GM19372 (cell line): ENCODE measurements at regions not wholly inside any gene's neighbourhood (a gene's known extent, or its start where the extent isn't known, plus 50 kb on each side); places are given as distances from the start of the nearest gene placed in this dataset.
A peak's percentile ranks its signal among the peaks of the same experiment; 100 is the strongest.
"Not testable (repeated sequence)": the region's sequence is repeated elsewhere in the genome, so short reads cannot be mapped to it uniquely, and the experiment has no call there.

Experiments
- ATAC-seq: cut with Tn5 transposase; IDR thresholded peaks from one replicate; pipeline ENCODE4 v1.9.1; 2021; ENCODE audit warnings: mild to moderate bottlenecking, low read depth, moderate library complexity; ENCODE audit not compliant: unreplicated experiment

DNA sequence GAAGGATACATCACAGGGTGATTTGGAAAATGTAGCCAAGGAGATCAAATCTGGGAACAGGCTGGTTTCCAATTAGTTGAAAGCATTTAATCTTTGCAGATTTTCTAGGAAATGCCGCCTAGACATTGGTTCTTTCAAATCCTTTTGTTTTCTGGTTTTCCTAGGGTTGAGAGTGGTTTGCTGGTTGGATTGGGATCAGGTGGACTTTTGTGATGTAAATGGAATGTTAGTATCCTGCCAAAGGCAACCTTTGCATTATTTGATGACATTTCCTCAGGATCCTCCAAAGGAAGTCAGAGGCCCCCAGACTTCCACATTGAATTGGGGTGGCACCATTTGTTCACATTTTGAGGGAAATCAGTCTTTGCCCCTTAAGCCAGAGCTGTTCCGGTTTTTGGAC lies 245.5 kb upstream of the RPS23 start:
- ATAC-seq = no peak

DNA sequence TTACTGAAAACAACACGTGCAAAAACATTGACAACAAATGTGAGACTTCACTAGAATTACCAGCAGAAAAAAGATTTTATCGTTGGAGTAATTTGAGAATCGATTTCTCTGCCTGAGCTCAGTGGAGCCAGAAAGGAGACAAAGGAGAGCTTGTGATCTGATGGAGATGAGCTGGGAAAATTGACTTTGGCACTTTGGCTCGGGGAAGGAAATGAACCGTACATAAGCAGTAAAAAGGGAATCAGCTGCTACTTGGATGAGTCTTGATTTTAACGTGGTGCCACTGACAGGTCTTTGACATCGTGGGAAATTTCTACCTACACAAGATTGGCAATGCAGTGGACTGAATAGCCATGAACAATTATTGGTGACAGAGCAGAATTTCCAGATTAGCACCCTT lies 244.7 kb upstream of the RPS23 start:
- ATAC-seq = no peak

DNA sequence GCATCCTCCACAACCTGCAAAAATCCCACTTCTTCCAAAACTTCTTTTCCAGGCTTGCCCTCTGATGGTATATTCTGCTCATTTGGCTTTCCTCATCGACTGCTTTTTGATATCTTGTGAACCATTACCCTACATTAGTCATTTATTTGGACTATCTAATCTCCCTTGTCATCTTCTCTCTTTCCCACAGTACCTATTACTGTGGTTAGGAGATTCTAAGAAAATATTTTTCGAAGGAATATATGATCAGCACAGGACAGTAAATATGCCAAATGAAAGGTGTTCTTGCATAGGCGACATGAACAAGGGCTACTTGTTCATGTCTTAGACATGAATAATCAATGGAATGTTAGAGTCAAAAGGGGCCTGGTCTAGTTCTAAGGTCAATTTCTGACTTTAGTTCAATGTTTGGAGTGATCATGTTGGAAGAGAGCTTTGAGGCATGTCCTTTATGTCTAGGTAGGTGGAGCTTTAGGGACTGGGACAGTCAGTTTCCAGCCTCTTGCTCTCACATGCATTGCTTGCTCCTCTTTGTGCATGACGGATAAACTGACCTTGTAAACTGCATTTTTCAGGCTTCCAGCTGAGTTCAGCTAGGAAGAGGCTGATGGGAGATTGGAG lies 243.4 kb upstream of the RPS23 start:
- no peak for ATAC-seq

DNA sequence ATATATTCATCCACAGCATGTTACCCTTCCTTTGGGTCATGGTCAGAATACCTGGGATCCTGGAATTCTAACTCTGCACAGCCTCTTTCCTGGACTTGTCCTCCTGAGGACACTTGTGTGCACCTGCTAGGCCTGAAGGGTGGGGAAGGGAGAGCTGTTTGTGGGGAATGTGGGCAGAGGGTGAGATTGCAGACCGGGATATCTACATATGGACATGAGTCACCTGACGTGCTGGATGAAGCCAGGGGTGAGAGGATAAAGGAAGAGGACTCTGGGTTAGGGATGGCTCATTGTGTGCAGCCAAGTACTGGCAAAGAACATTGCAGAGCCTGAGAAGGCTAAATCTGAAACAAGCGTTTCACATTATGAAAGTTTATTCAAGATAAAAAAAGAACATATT lies 241.4 kb upstream of the RPS23 start:
- ATAC-seq = no peak

DNA sequence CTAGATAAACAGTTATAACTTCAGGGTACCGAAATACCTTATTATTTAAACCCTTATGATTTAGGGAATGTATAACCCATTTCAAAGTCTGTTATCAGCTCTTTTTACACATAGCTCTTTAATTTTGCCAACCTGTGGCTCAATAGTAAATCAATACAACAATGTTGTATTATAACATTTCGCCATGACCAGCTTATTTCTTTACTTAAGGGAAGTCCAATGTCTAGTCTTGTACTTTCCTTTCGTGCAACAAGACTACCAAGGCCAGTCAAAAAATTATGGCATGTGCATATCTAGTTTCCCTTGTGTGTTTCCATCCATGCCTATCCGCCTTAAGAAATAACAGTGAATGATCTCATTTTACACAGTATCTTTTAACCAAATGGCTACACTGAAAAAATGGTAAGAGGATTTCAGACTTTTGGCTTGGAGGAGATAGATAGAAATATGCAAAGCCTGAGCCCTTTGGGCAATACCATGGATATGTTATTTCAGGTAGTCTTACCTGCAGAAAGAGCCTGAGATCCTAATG lies 239.5 kb upstream of the RPS23 start:
- no peak for ATAC-seq

DNA sequence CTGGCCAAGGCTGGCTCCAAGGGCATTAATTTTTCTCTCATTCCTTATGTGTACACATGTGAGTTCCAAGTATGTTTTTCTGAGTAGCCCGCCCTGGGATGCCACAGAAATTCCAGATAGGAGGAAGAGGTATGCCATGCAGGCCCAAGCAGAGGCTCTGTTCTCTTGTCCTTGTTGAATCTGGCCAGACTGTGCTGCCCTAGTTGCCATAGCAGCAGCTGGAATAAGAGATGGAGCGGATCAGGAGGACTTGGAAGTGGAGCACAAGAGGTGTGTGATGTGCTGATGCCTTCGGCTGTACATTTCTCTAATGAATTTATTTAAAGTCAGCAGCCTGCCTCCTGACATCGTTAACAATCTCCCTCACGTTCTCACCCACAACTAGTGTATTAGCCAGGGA lies 235.6 kb upstream of the RPS23 start:
- no peak for ATAC-seq

DNA sequence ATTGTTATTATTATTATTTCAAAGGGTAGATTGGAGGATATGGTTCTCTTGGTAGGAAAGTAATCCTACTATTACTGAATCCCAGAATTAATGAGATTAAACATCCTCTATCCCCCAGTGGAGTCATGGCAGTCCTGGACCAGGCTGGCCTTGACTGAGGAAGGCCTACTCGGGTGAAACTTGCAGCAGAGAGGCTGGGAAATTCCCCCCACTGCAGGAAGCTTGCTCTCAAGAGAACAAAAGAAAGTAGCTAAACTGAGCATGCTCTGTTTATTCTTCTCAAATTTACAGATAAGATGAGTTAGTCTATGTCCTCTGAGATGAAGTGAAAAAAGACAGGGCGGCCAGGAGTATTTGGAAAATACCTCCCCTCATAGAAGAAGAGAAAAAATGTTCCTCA lies 233.9 kb upstream of the RPS23 start:
- peak; percentile 74 for ATAC-seq

DNA sequence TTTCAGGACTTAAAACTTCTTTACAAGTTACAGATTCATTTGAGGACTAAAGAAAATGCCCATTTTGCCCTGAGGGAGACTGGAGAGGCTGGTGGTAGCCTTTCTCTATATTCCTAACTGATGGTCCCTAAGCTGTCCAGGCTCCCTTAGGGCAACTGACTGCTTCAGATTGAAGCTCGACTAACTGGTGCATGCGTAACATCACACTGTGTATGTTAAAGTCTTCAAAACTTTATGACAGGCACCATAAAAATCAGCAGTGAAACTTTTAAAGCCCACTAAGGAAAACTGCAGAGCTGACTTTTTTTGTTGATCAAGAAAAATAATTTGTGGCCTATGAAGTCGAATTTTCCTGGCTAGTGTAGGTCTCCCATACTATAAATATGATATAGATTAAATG lies 233.0 kb upstream of the RPS23 start:
- ATAC-seq = no peak

DNA sequence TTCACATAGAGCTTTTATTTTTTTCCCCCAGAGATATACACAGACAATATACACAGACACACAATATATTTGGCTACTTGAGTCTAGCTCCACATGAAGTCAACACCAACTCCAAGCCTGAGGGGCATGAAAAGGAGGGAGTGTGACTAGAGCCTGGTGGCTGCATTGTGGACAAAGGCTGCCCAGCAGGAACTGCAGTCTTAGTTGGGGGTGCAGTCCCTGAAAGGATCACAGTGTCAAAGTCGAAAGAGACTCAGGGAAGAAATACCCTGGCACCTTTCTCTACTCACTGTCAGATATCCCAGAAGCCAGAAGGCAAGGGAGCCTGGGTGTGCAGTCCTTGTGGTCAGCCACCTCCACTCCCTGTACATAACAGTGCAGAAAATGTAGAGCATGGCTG lies 231.6 kb upstream of the RPS23 start:
- ATAC-seq = no peak

DNA sequence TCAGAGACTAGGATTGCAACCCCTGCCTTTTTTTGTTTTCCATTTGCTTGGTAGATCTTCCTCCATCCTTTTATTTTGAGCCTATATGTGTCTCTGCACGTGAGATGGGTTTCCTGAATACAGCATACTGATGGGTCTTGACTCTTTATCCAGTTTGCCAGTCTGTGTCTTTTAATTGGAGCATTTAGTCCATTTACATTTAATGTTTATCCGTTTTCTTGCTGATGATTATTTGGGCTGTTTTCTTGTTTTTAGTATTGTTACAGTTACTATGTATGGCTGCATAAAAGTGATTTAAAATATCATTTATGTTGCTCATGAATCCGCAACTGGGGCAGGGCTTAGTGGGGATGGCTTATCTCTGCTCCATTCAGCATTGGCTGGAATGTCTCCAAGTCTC lies 228.2 kb upstream of the RPS23 start:
- ATAC-seq = not testable (repeated sequence)

DNA sequence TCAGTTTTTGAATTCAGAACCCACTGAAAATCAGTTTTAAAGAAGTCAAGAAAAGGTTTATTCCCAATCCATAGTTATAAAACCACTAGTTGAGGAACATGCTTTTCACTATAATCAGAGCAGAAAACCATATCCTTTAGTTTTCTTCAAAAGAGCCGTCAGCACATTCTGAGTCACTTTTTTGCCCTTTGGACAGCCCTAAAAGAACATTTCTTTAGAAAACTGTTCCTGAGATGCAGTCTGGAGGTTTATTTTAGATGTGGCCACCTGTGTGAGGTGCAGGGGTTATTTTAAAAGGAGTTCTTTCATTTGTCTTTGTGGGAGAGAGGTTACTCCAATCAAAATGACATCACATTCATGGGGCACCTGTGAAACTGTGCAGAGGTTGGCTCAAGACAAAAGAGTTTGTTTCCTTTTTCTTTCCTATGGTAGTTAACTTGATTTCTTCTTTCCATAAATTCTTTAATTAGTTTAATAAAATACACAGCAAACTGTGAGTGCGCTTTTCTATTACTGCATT lies 221.6 kb upstream of the RPS23 start:
- no peak for ATAC-seq

DNA sequence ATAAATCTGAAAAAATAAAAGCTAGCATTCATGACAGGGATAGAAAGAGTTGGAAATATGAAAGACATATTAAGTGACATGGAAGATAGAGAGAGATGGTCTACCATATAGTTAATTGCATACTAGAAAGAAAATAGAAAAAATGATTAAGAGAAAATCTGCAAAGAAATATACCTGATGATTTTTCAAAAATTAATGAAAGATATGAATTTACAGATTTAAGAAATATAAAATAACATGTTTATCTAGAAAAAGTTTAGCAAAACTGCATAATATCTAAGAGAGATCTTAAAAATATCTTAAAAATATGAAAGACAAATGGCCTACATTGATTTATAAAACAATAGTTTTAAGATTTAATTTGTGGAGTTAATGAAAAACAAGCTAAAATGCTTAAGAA lies 219.1 kb upstream of the RPS23 start:
- ATAC-seq = no peak

DNA sequence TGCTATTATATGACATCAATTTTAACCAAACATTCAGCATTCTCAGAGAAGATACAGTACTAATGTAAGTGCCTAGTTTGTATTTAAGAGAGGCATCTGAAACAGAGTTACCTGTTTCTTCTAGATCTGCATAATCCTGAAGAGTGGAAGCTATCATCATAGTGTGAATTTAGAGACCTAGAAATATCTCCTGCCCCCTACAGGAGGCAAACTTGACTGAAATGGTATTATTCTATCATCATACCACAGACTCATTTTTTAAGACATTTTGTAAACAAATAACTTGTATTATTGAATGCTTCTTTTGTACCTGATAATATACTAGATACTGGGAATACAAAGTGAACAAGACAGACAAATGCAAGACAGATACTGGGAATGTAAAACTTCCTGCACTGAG lies 216.8 kb upstream of the RPS23 start:
- no peak for ATAC-seq

DNA sequence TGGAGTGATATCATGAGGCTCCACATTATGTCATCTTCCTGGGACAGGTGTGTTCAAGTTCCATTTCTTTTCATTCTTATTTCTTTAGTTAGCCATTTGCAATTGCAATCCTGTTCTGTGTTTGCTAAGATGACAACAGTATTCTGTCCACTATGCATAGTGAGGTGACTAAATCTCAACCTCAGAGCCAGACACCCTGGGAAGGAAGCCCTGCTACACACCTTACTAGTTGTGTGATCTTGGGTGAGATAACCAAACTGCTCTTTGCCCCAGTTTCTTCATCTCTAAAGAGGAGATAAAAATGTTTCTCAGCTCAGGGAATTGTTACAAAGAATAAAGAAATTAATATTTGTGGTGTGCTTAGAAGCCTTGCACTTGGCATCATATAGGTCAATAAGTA lies 215.1 kb upstream of the RPS23 start:
- ATAC-seq = no peak

DNA sequence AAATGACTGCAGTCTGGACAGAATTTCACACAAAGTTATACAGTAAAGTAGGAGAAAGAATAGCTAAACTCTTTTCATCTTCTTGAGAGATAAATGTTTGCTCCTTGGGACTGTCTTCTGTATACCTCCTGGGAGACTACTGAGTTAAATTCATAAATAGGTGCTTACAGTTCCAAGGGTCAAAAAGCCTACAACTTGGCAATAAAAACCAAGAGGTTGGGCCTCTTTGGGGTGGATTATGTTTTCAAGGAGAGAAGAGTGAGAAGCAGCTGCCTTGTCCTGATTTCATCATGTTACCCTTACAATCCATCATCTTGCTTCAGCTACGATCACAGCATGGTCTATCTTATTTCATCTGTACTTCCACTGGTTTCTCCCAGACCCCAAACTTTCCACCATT lies 213.2 kb upstream of the RPS23 start:
- no peak for ATAC-seq

DNA sequence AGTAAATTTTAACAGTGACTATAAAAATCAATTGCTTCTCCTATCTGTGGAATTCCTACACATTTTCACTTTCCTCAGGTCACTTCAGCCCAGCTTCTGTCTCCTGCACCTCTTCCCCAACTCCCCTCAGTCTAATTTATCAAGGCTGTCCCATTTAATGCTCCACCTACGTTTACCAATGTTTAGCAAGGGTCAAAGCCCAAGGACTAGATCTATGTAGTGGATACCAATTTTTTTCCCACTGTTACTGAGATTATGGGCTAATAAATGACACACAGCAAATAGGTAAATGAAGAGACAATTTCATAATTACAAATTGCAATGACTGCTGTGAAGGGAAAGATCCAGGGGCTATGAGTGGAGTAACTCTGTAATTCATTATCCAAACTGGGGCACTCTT lies 211.5 kb upstream of the RPS23 start:
- no peak for ATAC-seq

DNA sequence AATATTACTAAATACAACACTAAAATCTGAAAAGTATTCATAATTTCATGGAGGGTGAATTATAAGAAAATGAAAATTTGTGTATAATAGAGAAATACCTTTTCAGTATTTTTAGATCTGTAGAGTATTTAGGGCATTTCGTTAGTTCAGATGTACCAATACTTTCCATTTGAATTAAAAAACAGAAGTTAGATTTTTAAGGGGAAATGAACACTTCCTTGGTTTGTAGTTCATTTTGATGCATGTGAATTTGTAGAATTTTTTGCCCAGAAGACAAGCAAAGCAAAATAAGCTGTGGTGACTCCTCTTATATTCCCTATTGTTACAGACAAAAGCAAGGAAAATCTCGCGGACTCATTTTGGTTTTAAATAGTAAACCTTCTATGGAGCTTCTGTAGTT lies 209.0 kb upstream of the RPS23 start:
- no peak for ATAC-seq

DNA sequence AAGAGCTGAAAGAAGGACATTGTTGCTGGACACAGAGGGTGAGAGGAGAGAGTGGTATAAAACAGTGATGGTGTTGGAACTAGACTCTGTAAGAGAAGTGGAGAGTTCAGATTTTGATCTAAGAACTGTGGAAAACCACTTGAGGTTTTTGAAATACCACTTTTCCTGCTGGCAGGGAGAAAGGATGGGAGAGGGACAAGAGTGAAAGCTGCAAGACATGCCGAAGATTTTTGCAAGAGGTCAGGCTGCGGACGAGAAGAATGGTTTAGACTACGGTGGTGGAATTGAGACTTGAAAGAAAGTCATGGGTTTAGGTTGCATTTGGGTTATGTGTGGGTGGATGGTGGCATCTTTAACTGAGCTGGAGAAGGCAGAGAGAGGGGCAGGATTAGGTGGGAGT lies 202.2 kb upstream of the RPS23 start:
- ATAC-seq = no peak

DNA sequence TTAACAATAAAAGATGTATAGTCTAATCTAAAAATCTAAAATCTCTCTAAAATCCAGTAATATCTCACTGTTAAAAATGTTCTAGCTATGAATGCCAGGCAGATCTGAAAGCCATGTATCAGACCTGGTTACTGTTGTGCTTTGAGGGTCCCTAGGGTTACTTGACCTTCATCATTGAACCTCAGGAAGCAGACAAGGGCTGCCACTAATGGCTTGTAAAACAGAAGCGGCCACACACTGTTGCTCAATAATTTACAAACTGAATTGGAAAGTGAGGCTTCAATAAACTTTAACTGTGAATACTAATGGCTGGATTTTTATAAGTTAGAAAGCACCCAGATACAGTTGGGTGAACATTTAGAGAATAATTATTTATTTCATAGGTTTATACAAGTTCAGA lies 198.0 kb upstream of the RPS23 start:
- no peak for ATAC-seq

DNA sequence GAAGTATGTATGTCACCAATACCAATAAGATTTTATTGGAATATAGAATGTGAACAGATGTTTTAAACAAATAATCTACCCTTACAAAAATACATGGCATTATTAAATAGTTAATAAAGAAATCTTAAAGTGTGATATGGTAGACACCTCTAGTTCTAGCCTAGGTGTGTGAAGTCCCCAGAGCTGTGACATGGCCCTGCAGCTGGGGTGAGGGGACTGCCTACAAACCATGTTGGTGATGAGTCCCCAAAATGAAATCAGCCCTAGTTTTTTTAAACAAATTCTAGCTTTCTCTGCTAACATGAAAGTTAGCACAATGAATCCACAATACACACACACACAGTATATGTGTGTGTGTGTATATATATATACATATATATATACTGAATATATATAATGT lies 195.1 kb upstream of the RPS23 start:
- ATAC-seq = no peak

DNA sequence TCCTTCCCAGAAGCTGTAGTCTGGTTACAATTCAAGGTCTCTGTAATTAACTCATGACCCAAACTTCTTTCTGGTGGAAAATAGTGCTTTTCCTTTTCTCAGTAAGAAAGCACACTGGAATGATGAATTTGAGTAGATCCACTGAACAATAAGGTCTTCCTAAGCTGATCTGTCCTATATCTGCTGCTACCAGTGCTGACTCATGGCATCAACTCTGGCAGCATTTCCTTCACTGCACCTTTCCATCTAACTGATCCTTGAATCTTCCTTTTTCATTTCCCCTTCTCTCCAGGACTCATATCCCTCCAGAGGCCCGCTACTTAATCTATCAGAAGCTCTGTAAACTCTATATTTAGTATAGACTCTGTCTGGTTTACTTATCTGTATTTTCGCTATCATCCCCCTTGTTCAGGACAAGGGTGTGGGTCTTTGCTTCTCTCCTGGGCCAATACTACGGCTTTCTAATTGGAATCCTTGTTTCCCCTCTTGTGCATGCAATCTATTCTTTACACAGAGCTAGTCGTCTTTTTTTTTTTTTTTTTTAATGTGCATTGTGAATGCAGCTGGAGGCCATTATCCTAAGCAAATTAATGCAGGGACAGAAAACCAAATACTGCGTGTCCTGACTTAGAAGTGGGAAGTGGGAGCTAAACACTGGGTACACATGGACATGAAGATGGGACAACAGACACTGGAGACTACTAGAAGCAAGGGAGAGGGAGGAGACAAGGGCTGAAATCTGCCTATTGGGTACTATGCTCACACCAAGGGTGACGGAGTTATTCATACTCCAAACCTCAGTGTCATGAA lies 192.2 kb upstream of the RPS23 start:
- ATAC-seq = no peak

DNA sequence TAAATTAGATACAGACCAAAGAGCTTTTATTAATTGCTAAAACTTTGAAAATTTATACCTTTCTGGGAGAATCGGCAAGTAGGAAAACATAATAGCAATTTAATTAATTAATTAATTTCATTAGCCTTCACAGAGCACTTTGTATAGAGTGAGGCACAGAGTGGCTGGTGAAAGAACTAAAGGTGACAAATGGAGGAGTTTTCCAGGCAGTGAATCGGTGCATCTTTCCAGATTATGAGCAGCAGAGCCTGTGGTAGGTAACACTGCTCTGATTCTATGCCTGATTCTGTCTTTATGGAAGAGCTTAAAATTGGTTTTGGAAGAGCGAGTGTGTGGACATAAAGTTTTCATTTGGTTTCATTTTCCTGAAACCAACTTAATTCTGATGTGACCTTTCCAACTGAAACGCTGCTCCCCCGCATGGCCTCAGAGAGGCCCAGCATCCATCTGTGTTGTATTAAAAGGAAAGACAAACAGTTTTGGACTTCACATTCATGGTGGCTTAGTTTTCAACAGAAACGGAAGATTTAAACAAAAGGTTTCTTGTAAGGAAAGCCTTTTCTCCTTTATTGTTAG lies 188.9 kb upstream of the RPS23 start:
- no peak for ATAC-seq
